IMR-90 (cell line): ENCODE measurements at regions not wholly inside any gene's neighbourhood (a gene's known extent, or its start where the extent isn't known, plus 50 kb on each side); places are given as distances from the start of the nearest gene placed in this dataset.

Experiments
- ATAC-seq: fragments of 200-7000 bp; cut with Tn5 transposase; 2 replicates; pipeline ENCODE4 v1.9.1; 2020; ENCODE audit warnings: low read depth, mild to moderate bottlenecking, moderate library complexity
- BruUV-seq: library from RNA; stranded (reverse); fragments of 400-500 nt; replicated peaks from 2 replicates; lab custom pipeline; 2021; lab: Mats Ljungman, UMichigan
- CTCF ChIA-PET: fragments of 300-600 bp; formaldehyde crosslinking; extraction: SDS; loops from one replicate; lab custom pipeline; 2021; ENCODE audit warnings: antibody characterized with exemption; lab: Yijun Ruan, JAX
- POLR2A ChIA-PET: fragments of 300-600 bp; sonication (Branson Sonifier 250); formaldehyde crosslinking; loops from one replicate; lab custom pipeline; 2022; ENCODE audit warnings: antibody characterized with exemption; ENCODE audit not compliant: unreplicated experiment; lab: Charles Lee
- DNase-seq: peaks from one replicate; pipeline ENCODE4 v3.0.0; 2013
- H2AFZ ChIP-seq: replicated peaks from 2 replicates; pipeline ENCODE3; 2013; ENCODE audit warnings: low read length, mild to moderate bottlenecking; ENCODE audit not compliant: poor library complexity
- H2AK5ac ChIP-seq: 2 replicates; pipeline ENCODE4 v1.6.1; 2013; ENCODE audit warnings: low read depth, low read length, inconsistent platforms
- H2AK9ac ChIP-seq: replicated peaks from 2 replicates; pipeline ENCODE3; 2013; ENCODE audit warnings: mild to moderate bottlenecking, low read depth, low read length, moderate library complexity; ENCODE audit not compliant: poor library complexity
- H2BK120ac ChIP-seq: 2 replicates; pipeline ENCODE4 v1.6.1; 2013; ENCODE audit warnings: low read depth, low read length, inconsistent platforms
- H2BK15ac ChIP-seq: 3 replicates; pipeline ENCODE4 v1.6.1; 2013; ENCODE audit warnings: low read depth, low read length, inconsistent platforms
- H2BK20ac ChIP-seq: 2 replicates; pipeline ENCODE4 v1.6.1; 2013; ENCODE audit warnings: low read depth, mild to moderate bottlenecking, inconsistent platforms, low read length, moderate library complexity
- H2BK5ac ChIP-seq: 2 replicates; pipeline ENCODE4 v1.6.1; 2013; ENCODE audit warnings: mild to moderate bottlenecking, low read depth, low read length, inconsistent platforms; ENCODE audit not compliant: poor library complexity, severe bottlenecking
- H3K14ac ChIP-seq: replicated peaks from 2 replicates; pipeline ENCODE4 v1.6.1; 2013; ENCODE audit warnings: low read depth, low read length, inconsistent platforms
- H3K18ac ChIP-seq: 2 replicates; pipeline ENCODE4 v1.6.1; 2013; ENCODE audit warnings: low read depth, low read length, control low read depth
- H3K23ac ChIP-seq: 2 replicates; pipeline ENCODE4 v1.6.1; 2013; ENCODE audit warnings: low read depth, low read length, inconsistent platforms
- H3K27ac ChIP-seq: 2 replicates; pipeline ENCODE4 v1.5.1; 2013; ENCODE audit warnings: mild to moderate bottlenecking, control low read depth, low read length; ENCODE audit not compliant: insufficient read depth
- H3K27me3 ChIP-seq: 2 replicates; pipeline ENCODE4 v1.6.1; 2013; ENCODE audit warnings: low read length; ENCODE audit not compliant: control insufficient read depth, insufficient read depth
- H3K36me3 ChIP-seq: 2 replicates; pipeline ENCODE4 v1.6.1; 2013; ENCODE audit warnings: low read length, mixed read lengths; ENCODE audit not compliant: control insufficient read depth, insufficient read depth
- H3K4ac ChIP-seq: 2 replicates; pipeline ENCODE4 v1.6.1; 2013; ENCODE audit warnings: low read depth, low read length, inconsistent platforms
- H3K4me1 ChIP-seq: 2 replicates; pipeline ENCODE4 v1.6.1; 2013; ENCODE audit warnings: low read length, mixed read lengths; ENCODE audit not compliant: control insufficient read depth, insufficient read depth
- H3K4me2 ChIP-seq: 2 replicates; pipeline ENCODE4 v1.6.1; 2013; ENCODE audit warnings: low read depth, mild to moderate bottlenecking, control low read depth, low read length, moderate library complexity
- H3K4me3 ChIP-seq: 2 replicates; pipeline ENCODE4 v1.5.1; 2013; ENCODE audit warnings: low read depth, mild to moderate bottlenecking, control low read depth, low read length, moderate library complexity; ENCODE audit not compliant: insufficient read depth
- H3K56ac ChIP-seq: 2 replicates; pipeline ENCODE4 v1.6.1; 2013; ENCODE audit warnings: low read length, inconsistent platforms; ENCODE audit not compliant: insufficient read depth; ENCODE audit errors: extremely low read depth
- H3K79me1 ChIP-seq, 2 experiments: 2 replicates each; pipeline ENCODE4 v1.6.1; 2013; ENCODE audit warnings: low read length in 2 of 2, inconsistent platforms in 1 of 2, low read depth in 1 of 2
- H3K9ac ChIP-seq: 2 replicates; pipeline ENCODE4 v1.6.1; 2013; ENCODE audit warnings: low read depth, low read length, control low read depth
- H3K9me1 ChIP-seq: 2 replicates; pipeline ENCODE4 v1.6.1; 2013; ENCODE audit warnings: low read length, inconsistent platforms; ENCODE audit not compliant: insufficient read depth
- H3K9me3 ChIP-seq: 2 replicates; pipeline ENCODE4 v1.6.1; 2013; ENCODE audit warnings: low read length; ENCODE audit not compliant: control insufficient read depth, insufficient read depth
- H4K20me1 ChIP-seq: 2 replicates; pipeline ENCODE4 v1.6.1; 2013; ENCODE audit warnings: low read length, inconsistent platforms; ENCODE audit not compliant: insufficient read depth
- H4K5ac ChIP-seq: 2 replicates; pipeline ENCODE4 v1.6.1; 2013; ENCODE audit warnings: mild to moderate bottlenecking, low read depth, low read length, control low read depth
- H4K8ac ChIP-seq, 2 experiments: 2 replicates each; pipeline ENCODE4 v1.6.1; 2013; ENCODE audit warnings: low read depth in 2 of 2, low read length in 2 of 2, control low read depth in 1 of 2, inconsistent platforms in 1 of 2
- H4K91ac ChIP-seq: 2 replicates; pipeline ENCODE4 v1.6.1; 2013; ENCODE audit warnings: low read depth, low read length, inconsistent platforms; ENCODE audit not compliant: insufficient read depth
- BHLHE40 ChIP-seq: fragments of 150-350 bp; IDR thresholded peaks from 2 replicates; pipeline ENCODE4 v1.6.1; 2016; ENCODE audit warnings: mild to moderate bottlenecking, low read depth, low read length
- NFE2L2 ChIP-seq: fragments of 150-350 bp; IDR thresholded peaks from 2 replicates; pipeline ENCODE4 v1.6.1; 2016; ENCODE audit warnings: low read depth, mild to moderate bottlenecking, low read length
- POLR2A ChIP-seq: IDR thresholded peaks from 2 replicates; pipeline ENCODE4 v1.6.1; 2012; ENCODE audit warnings: mild to moderate bottlenecking, low read depth, low read length
- RAD21 ChIP-seq: IDR thresholded peaks from 2 replicates; pipeline ENCODE4 v1.6.1; 2012; ENCODE audit warnings: low read length, improper control_type of control experiment
- RCOR1 ChIP-seq: IDR thresholded peaks from 2 replicates; pipeline ENCODE4 v1.6.1; 2012; ENCODE audit warnings: mild to moderate bottlenecking, low read length, improper control_type of control experiment; ENCODE audit not compliant: insufficient replicate concordance
- SMC3 ChIP-seq: fragments of 150-350 bp; IDR thresholded peaks from 2 replicates; pipeline ENCODE4 v1.6.1; 2016; ENCODE audit warnings: low read depth, mild to moderate bottlenecking, antibody characterized with exemption, low read length, moderate library complexity
- USF2 ChIP-seq: fragments of 150-350 bp; IDR thresholded peaks from 2 replicates; pipeline ENCODE4 v1.6.1; 2017; ENCODE audit warnings: mild to moderate bottlenecking, antibody characterized with exemption, low read length, low read depth
- WGBS, 2 experiments: methylation state at CpG; one replicate each; pipeline versions ENCODE4 v1.1.5 to v1.1.7; 2013; ENCODE audit warnings: missing lambda C conversion rate in 2 of 2; ENCODE audit not compliant: insufficient read length in 1 of 2; ENCODE audit errors: extremely low coverage in 2 of 2; 5-methylcytosine and 5-hydroxymethylcytosine counted together
- dilution Hi-C: fragments of 300-500 bp; cut with HindIII; formaldehyde crosslinking; loops from one replicate; pipeline ENCODE4 v1.14.3; 2018; ENCODE audit warnings: low sequenced_read_pairs; ENCODE audit not compliant: unreplicated experiment
- in situ Hi-C: fragments of 300-500 bp; cut with MboI; formaldehyde crosslinking; loops from 3 replicates; pipeline ENCODE4 v1.14.3; 2019; ENCODE audit warnings: low sequenced_read_pairs, inconsistent platforms, mixed read lengths
- intact Hi-C: fragments of 100-400 bp; cut with micrococcal nuclease; formaldehyde crosslinking; loops from 2 replicates; pipeline ENCODE4 v1.10.0; 2022

GRCh38 chr9:91161465-91162300 lies 200.0 kb downstream of the AUH start:
- dilution Hi-C loops: no loop called here
- H3K4me2 ChIP-seq: no peak overlapping the region
- H3K14ac ChIP-seq: peak overlapping the region; percentile 86
- BruUV-seq: no TSS peak
- H4K91ac ChIP-seq: peak overlapping the region; percentile 97
- no peaks in the 10 kb centered on the region for H3K36me3 ChIP-seq
- peak overlapping the region; percentile 16; the same call in 1 of the 2 replicates for H3K56ac ChIP-seq
- peak overlapping the region; percentile 91 for H2BK5ac ChIP-seq
- peak overlapping the region; percentile 99 for H3K4ac ChIP-seq
- H3K27me3 ChIP-seq: no peaks in the 10 kb centered on the region
- peak overlapping the region; percentile 99 for H2BK20ac ChIP-seq
- H4K5ac ChIP-seq: peak overlapping the region; percentile 23
- peak overlapping the region; percentile 95 for H2BK15ac ChIP-seq
- peak overlapping the region; percentile 82 to 93 for H4K8ac ChIP-seq
- peak overlapping the region; percentile 86 for H2AK5ac ChIP-seq
- peaks cover 37% of the 10 kb centered on the region for H3K4me1 ChIP-seq
- peak overlapping the region; percentile 98 for H2BK120ac ChIP-seq
- intact Hi-C loops: loop anchor here (5.0 kb wide), 1 partner anchor 124 kb away; no protein-coding TSS in a partner anchor
- peak overlapping the region; percentile 40 for H3K18ac ChIP-seq
- no peak overlapping the region for H3K4me3 ChIP-seq
- ChIA-PET CTCF (interaction anchor here (0.7 kb wide), 1 partner anchor 30 kb away, joined by 3 read pairs; no protein-coding TSS in a partner anchor), POLR2A (no interaction called here)
- DNase-seq: no peak
- no peaks in the 10 kb centered on the region for H3K9me3 ChIP-seq
- 57% methylated on average over 1 of the region's 13 CpGs; no CpG with 5 or more reads in 1 of the 2 experiments for WGBS, 2 experiments
- peak overlapping the region; percentile 83 for H2AK9ac ChIP-seq
- peaks cover 9 to 33% of the 10 kb centered on the region in 2 experiments for H3K79me1 ChIP-seq
- peak overlapping the region; percentile 12 for H2AFZ ChIP-seq
- in situ Hi-C loops: no loop called here
- peak overlapping the region; percentile 29; the same call in 1 of the 2 replicates for H3K23ac ChIP-seq
- H3K27ac ChIP-seq: peak overlapping the region; percentile 10; the same call in 1 of the 2 replicates
- H3K9me1 ChIP-seq: peaks cover 29% of the 10 kb centered on the region
- H4K20me1 ChIP-seq: no peaks in the 10 kb centered on the region
- TF ChIP-seq RAD21 (no peak), POLR2A (no peak), NFE2L2 (no peak), RCOR1 (no peak), BHLHE40 (no peak), SMC3 (no peak), USF2 (no peak)
- no peak overlapping the region for H3K9ac ChIP-seq
- no peak for ATAC-seq
